ENCODE measurements at regions not wholly inside any gene's neighbourhood (a gene's known extent, or its start where the extent isn't known, plus 50 kb on each side); places are given as distances from the start of the nearest gene placed in this dataset.
"Not testable (repeated sequence)": the region's sequence is repeated elsewhere in the genome, so short reads cannot be mapped to it uniquely, and the experiment has no call there.

DNA sequence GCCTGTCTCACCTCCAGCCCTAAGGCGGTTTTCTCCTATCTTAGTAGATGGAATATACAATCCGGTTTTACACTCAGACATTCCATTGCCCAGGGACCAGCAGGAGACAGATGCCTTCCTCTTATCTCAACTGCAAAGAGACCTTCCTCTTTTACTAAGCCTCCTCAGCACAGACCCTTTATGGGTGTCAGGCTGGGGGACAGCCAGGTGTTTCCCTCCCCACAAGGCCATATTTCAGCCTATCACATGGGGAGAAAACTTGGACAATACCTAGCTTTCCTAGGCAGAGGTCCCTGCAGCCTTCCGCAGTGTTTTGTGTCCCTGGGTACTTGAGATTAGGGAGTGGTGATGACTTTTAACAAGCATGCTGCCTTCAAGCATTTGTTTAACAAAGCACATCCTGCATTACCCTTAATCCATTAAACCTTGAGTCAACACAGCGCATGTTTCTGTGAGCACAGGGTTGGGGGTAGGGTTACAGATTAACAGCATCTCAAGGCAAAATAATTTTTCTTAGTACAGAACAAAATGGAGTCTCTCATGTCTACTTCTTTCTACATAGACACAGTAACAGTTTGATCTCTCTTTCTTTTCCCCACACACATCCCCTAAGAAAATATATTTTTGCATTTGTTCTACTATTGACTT lies 876.2 kb downstream of the ANKRD7 start:
- peak; percentile 20 for TF ChIP-seq POLR2AphosphoS5 (IDR thresholded peaks at IDR 0.05)
- H3K4me3 ChIP-seq; intact Hi-C loops (cut with DNase I); H3K4me1 ChIP-seq (replicated peaks); H3K27me3 ChIP-seq (replicated peaks; ENCODE audit: insufficient read depth); DNase-seq (ENCODE audit: low spot score); H3K36me3 ChIP-seq; H3K27ac ChIP-seq; H3K9me3 ChIP-seq: not testable (repeated sequence)
- 39% methylated on average over 4 of the region's 4 CpGs for WGBS

DNA sequence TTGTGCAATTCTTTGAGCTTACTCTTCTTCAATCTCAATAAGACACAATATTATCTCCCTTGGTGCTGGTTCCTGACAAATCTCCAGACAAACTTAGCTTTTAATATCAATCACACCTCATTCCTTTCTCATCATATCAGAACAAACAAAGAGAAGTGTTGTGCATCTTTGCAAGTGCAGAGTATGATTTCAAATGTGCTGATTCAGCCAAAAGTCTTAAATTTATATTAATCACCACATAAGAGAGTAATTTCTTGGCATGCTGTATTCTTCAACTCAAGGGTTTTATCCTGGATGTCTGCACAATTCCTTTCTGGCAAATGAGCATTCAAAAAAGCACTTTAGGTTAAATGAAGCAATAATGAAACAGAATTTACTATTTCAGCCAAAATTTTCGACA lies 877.8 kb downstream of the ANKRD7 start:
- DNase-seq (ENCODE audit: low spot score), result no peak
- WGBS, result 87% methylated on average over 1 of the region's 1 CpG
- intact Hi-C loops (cut with DNase I), result no loop called here
- Histone ChIP-seq H3K4me1 (replicated peaks) (no peaks in the 10 kb centered on the region), H3K27ac (no peak overlapping the region), H3K27me3 (replicated peaks; ENCODE audit: insufficient read depth) (no peaks in the 10 kb centered on the region), H3K9me3 (no peaks in the 10 kb centered on the region), H3K4me3 (no peak overlapping the region), H3K36me3 (no peaks in the 10 kb centered on the region)
- TF ChIP-seq POLR2A (IDR thresholded peaks at IDR 0.05) (no peak), POLR2AphosphoS5 (IDR thresholded peaks at IDR 0.05) (no peak)
- TF ChIP-seq, protein P1, sequence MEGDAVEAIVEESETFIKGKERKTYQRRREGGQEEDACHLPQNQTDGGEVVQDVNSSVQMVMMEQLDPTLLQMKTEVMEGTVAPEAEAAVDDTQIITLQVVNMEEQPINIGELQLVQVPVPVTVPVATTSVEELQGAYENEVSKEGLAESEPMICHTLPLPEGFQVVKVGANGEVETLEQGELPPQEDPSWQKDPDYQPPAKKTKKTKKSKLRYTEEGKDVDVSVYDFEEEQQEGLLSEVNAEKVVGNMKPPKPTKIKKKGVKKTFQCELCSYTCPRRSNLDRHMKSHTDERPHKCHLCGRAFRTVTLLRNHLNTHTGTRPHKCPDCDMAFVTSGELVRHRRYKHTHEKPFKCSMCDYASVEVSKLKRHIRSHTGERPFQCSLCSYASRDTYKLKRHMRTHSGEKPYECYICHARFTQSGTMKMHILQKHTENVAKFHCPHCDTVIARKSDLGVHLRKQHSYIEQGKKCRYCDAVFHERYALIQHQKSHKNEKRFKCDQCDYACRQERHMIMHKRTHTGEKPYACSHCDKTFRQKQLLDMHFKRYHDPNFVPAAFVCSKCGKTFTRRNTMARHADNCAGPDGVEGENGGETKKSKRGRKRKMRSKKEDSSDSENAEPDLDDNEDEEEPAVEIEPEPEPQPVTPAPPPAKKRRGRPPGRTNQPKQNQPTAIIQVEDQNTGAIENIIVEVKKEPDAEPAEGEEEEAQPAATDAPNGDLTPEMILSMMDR (IDR thresholded peaks at IDR 0.05), result no peak

DNA sequence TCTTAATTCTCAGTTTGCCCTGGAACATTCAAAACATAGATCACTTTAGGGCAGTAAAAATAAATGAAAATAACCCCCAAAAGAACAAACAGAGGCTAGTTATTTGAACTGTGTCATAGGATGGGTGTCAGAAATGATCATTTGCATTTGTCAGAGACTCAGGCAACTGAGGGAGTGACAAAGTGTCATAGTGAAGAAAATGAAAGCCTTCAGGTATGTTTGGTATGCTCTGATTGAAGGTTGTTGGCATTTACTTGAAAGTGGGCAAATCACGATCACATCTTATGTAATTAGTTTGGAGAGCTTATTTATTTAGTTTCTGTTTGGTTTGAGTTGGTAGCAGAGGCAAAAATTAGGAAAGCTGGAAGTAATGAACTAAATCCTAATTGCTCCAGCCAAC lies 880.9 kb downstream of the ANKRD7 start:
- Histone ChIP-seq H3K4me1 (replicated peaks) (no peaks in the 10 kb centered on the region), H3K4me3 (no peak overlapping the region), H3K9me3 (no peaks in the 10 kb centered on the region), H3K36me3 (no peaks in the 10 kb centered on the region), H3K27me3 (replicated peaks; ENCODE audit: insufficient read depth) (no peaks in the 10 kb centered on the region), H3K27ac (no peak overlapping the region)
- intact Hi-C loops (cut with DNase I), result no loop called here
- no peak for DNase-seq (ENCODE audit: low spot score)
- TF ChIP-seq, protein P1 (IDR thresholded peaks at IDR 0.05), result no peak
- TF ChIP-seq POLR2A (IDR thresholded peaks at IDR 0.05) (no peak), POLR2AphosphoS5 (IDR thresholded peaks at IDR 0.05) (no peak)
- 39% methylated on average over 1 of the region's 1 CpG for WGBS

DNA sequence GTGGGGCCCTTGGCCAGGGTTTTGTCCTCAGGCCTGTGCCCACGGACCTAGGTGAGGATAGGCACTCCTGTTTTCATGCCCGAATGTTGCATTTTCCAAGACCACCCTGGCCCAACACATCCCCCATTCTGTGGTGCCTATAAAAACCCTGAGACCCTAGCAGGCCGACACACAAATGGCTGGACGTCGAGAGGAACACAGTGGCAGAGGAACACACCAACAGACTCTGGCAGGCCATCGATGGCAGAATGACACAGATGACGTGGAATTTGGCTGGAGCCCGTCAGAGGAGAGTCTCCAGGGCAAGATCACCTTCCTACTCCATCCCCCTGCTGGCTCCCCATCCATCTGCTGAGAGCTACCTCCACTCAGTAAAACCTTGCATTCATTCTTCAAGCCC lies 898.8 kb downstream of the ANKRD7 start:
- Histone ChIP-seq H3K27me3 (replicated peaks; ENCODE audit: insufficient read depth) (no peaks in the 10 kb centered on the region), H3K36me3 (no peaks in the 10 kb centered on the region), H3K4me3 (no peak overlapping the region), H3K4me1 (replicated peaks) (no peaks in the 10 kb centered on the region), H3K27ac (no peak overlapping the region), H3K9me3 (no peaks in the 10 kb centered on the region)
- no peak for DNase-seq (ENCODE audit: low spot score)
- WGBS, result 95% methylated on average over 8 of the region's 8 CpGs
- intact Hi-C loops (cut with DNase I), result no loop called here
- no peak for TF ChIP-seq POLR2A (IDR thresholded peaks at IDR 0.05)
- no peak for TF ChIP-seq POLR2AphosphoS5 (IDR thresholded peaks at IDR 0.05)
- TF ChIP-seq, protein P1 (IDR thresholded peaks at IDR 0.05), result no peak

DNA sequence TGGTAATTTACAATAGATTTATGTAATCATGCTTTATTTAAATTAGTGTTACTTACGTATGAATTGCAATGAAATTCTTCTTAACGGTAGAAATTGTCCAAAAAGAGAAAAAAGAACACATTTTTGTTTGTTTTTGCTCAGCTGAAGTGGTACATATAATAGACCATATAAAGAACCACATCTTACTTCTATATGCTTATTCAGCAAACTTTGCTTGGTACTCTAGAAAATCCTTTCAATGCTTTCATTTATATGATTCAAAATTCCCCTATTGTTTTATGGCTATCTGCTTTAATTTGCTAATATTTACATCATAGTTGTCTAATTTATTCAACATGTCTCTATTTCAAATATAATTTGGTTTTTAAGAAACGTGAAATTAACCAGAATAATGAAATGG lies 903.2 kb downstream of the ANKRD7 start:
- intact Hi-C loops (cut with DNase I), result no loop called here
- no peak for DNase-seq (ENCODE audit: low spot score)
- Histone ChIP-seq H3K27ac (no peak overlapping the region), H3K36me3 (no peaks in the 10 kb centered on the region), H3K4me3 (no peak overlapping the region), H3K4me1 (replicated peaks) (no peaks in the 10 kb centered on the region), H3K27me3 (replicated peaks; ENCODE audit: insufficient read depth) (no peaks in the 10 kb centered on the region), H3K9me3 (no peaks in the 10 kb centered on the region)
- 80% methylated on average over 3 of the region's 3 CpGs for WGBS
- TF ChIP-seq POLR2A (IDR thresholded peaks at IDR 0.05) (no peak), POLR2AphosphoS5 (IDR thresholded peaks at IDR 0.05) (no peak)
- TF ChIP-seq, protein P1 (IDR thresholded peaks at IDR 0.05), result no peak
